GM12878 (cell line): ENCODE measurements at regions not wholly inside any gene's neighbourhood (a gene's known extent, or its start where the extent isn't known, plus 50 kb on each side); places are given as distances from the start of the nearest gene placed in this dataset.

Experiments
- ATAC-seq: fragments of 200-7000 bp; cut with Tn5 transposase; 3 replicates; pipeline ENCODE4 v1.9.1; 2020; ENCODE audit warnings: mild to moderate bottlenecking, moderate library complexity
- BruUV-seq: library from RNA; stranded (reverse); fragments of 400-500 nt; replicated peaks from 2 replicates; lab custom pipeline; 2021; lab: Mats Ljungman, UMichigan
- CTCF ChIA-PET: fragments of 300-600 bp; sonication (Branson Sonifier 250); formaldehyde crosslinking; extraction: SDS; loops from one replicate; lab custom pipeline; 2021; ENCODE audit warnings: inconsistent platforms; lab: Yijun Ruan, JAX
- POLR2A ChIA-PET: fragments of 350-600 bp; formaldehyde crosslinking; extraction: SDS; loops from one replicate; lab custom pipeline; 2021; ENCODE audit warnings: inconsistent platforms; lab: Charles Lee
- RAD21 ChIA-PET: fragments of 300-600 bp; sonication (Branson Sonifier 250); formaldehyde crosslinking; loops from one replicate; lab custom pipeline; 2023; ENCODE audit warnings: antibody characterized with exemption; ENCODE audit not compliant: unreplicated experiment; lab: Charles Lee
- SMC1A ChIA-PET: fragments of 300-600 bp; sonication (Branson Sonifier 250); formaldehyde crosslinking; loops from one replicate; lab custom pipeline; 2023; ENCODE audit not compliant: unreplicated experiment, uncharacterized antibody; lab: Charles Lee
- DNase-seq: peaks from one replicate; pipeline ENCODE4 v3.0.0-alpha.2; 2011; ENCODE audit warnings: low read depth, low spot score
- FAIRE-seq: peaks from 3 replicates; lab custom pipeline; 2011; peaks lifted over from hg19 to GRCh38; lab: Jason Lieb, UNC
- H2AFZ ChIP-seq: 2 replicates; pipeline ENCODE4 v1.6.0; 2011; ENCODE audit warnings: low read depth, low read length, control low read depth; ENCODE audit not compliant: control insufficient read depth
- H3K27ac ChIP-seq: 2 replicates; pipeline ENCODE4 v1.5.1; 2011; ENCODE audit warnings: control low read depth; ENCODE audit not compliant: control insufficient read depth, insufficient read depth
- H3K27me3 ChIP-seq, 2 experiments: replicated peaks in 1 of 2; 2 replicates each; pipeline versions ENCODE4 v1.6.0 to v1.6.1; 2011; ENCODE audit warnings: low read length in 1 of 2; ENCODE audit not compliant: control insufficient read depth in 2 of 2, insufficient read depth in 2 of 2
- H3K36me3 ChIP-seq, 2 experiments: 2 replicates each; pipeline ENCODE4 v1.5.1; 2011; ENCODE audit warnings: low read length in 1 of 2; ENCODE audit not compliant: control insufficient read depth in 2 of 2, insufficient read depth in 2 of 2
- H3K4me1 ChIP-seq: 2 replicates; pipeline ENCODE4 v1.6.1; 2011; ENCODE audit warnings: mild to moderate bottlenecking, low read length, moderate library complexity, mixed read lengths; ENCODE audit not compliant: control insufficient read depth, insufficient read depth
- H3K4me2 ChIP-seq: 2 replicates; pipeline ENCODE4 v1.6.0; 2011; ENCODE audit warnings: control low read depth; ENCODE audit not compliant: control insufficient read depth, insufficient read depth
- H3K4me3 ChIP-seq: fragments of 200-600 bp; sonication (generic); 2 replicates; pipeline ENCODE4 v1.5.1; 2016
- H3K79me2 ChIP-seq: 2 replicates; pipeline ENCODE4 v1.6.0; 2011; ENCODE audit warnings: low read length; ENCODE audit not compliant: control insufficient read depth, insufficient read depth
- H3K9ac ChIP-seq: 2 replicates; pipeline ENCODE4 v1.8.0; 2011; ENCODE audit warnings: low read length, control low read depth, mixed read lengths; ENCODE audit not compliant: control insufficient read depth, insufficient read depth
- H3K9me3 ChIP-seq: replicated peaks from 3 replicates; pipeline ENCODE4 v1.5.1; 2011; ENCODE audit warnings: mild to moderate bottlenecking, low read length; ENCODE audit not compliant: control insufficient read depth, insufficient read depth
- H4K20me1 ChIP-seq: 2 replicates; pipeline ENCODE4 v1.6.0; 2011; ENCODE audit not compliant: control insufficient read depth, insufficient read depth
- CBX3 ChIP-seq: fragments of 200-600 bp; sonication (generic); IDR thresholded peaks from 2 replicates; pipeline ENCODE4 v1.6.1; 2016; ENCODE audit warnings: low read depth, borderline replicate concordance
- FOS ChIP-seq: IDR thresholded peaks from 3 replicates; pipeline ENCODE4 v1.6.1; 2011; ENCODE audit warnings: borderline replicate concordance; ENCODE audit not compliant: insufficient read length; ENCODE audit errors: extremely low read depth
- GATAD2B ChIP-seq: fragments of 450-650 bp; conservative IDR thresholded peaks from 2 replicates; pipeline ENCODE4 v1.6.1; 2017; ENCODE audit warnings: low read depth, mild to moderate bottlenecking, moderate library complexity
- HDAC6 ChIP-seq: fragments of 200-600 bp; sonication (generic); IDR thresholded peaks from one replicate; pipeline ENCODE4 v1.8.0; 2017; ENCODE audit warnings: antibody characterized with exemption; ENCODE audit not compliant: unreplicated experiment
- KDM1A ChIP-seq: fragments of 200-600 bp; sonication (generic); IDR thresholded peaks from 2 replicates; pipeline ENCODE4 v1.6.1; 2016; ENCODE audit warnings: borderline replicate concordance
- PML ChIP-seq: IDR thresholded peaks from 2 replicates; pipeline ENCODE4 v1.6.1; 2012; ENCODE audit warnings: low read length, inconsistent platforms
- POLR2A ChIP-seq: IDR thresholded peaks from 2 replicates; pipeline ENCODE4 v1.6.1; 2011; ENCODE audit warnings: low read depth, mild to moderate bottlenecking, low read length
- RCOR1 ChIP-seq: conservative IDR thresholded peaks from 2 replicates; pipeline ENCODE4 v1.6.1; 2012; ENCODE audit warnings: low read depth, low read length, improper control_type of control experiment
- SP1 ChIP-seq: IDR thresholded peaks from one replicate; pipeline ENCODE4 v1.6.1; 2011; ENCODE audit warnings: low read depth, low read length
- STAT3 ChIP-seq: IDR thresholded peaks from 2 replicates; pipeline ENCODE4 v1.6.1; 2011; ENCODE audit warnings: low read depth, low read length, improper control_type of control experiment
- TARDBP ChIP-seq: IDR thresholded peaks from 2 replicates; pipeline ENCODE4 v1.6.1; 2016; ENCODE audit warnings: borderline replicate concordance
- TBL1XR1 ChIP-seq: IDR thresholded peaks from 2 replicates; pipeline ENCODE4 v1.6.1; 2012; ENCODE audit warnings: low read depth, low read length, improper control_type of control experiment
- TCF7 ChIP-seq: IDR thresholded peaks from 2 replicates; pipeline ENCODE4 v1.6.1; 2014; ENCODE audit warnings: antibody characterized with exemption, borderline replicate concordance
- YBX1 ChIP-seq: fragments of 450-650 bp; IDR thresholded peaks from 2 replicates; pipeline ENCODE4 v1.6.1; 2016; ENCODE audit warnings: antibody characterized with exemption
- ZBED1 ChIP-seq: IDR thresholded peaks from 2 replicates; pipeline ENCODE4 v1.6.1; 2016; ENCODE audit warnings: borderline replicate concordance
- ZNF24 ChIP-seq: fragments of 450-650 bp; IDR thresholded peaks from 2 replicates; pipeline ENCODE4 v1.6.1; 2017; ENCODE audit warnings: antibody characterized with exemption, mild to moderate bottlenecking
- WGBS: methylation state at CpG from one replicate; pipeline ENCODE4 v1.1.6; 2016; ENCODE audit warnings: low lambda C conversion rate; ENCODE audit not compliant: insufficient replicate concordance, insufficient coverage; ENCODE audit errors: missing lambda C conversion rate; 5-methylcytosine and 5-hydroxymethylcytosine counted together
- in situ Hi-C: fragments of 300-500 bp; cut with MboI; formaldehyde crosslinking; loops from 9 replicates; pipeline ENCODE4 v1.14.3; 2018; ENCODE audit warnings: mixed read lengths
- intact Hi-C: fragments of 100-400 bp; cut with micrococcal nuclease; formaldehyde crosslinking; loops from one replicate; pipeline ENCODE4 v1.14.2; 2022; ENCODE audit not compliant: unreplicated experiment

DNA sequence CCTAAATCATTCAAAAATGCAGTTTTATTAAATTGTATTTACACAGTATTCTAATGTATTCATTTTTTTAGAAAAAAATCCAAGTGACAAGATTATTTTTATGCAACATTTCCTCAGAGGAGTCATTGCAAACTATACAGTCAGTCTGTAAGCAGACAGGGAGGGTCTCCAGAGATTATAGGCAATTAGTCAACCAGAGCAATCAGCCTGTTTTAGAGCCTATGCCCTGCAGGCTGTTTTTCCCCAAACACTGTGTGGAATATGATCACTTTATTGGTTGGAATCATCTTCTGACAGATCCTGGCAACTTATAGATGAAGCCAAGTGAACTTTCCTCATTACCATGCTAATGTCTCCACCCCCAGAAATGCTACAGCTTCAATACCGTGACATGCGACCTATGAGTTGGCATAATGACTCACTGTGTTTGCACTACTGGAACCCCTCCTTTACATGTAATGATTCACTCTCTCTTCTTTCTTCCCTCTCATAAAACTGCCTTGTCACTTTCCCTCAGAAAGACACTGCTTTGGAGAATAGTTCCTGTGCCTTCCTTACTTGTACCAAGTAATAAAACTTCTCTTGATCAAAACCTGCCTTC, 577.7 kb upstream of the FTMT start:
- BruUV-seq = no TSS peak
- Histone ChIP-seq H3K27me3 (no peaks in the 10 kb centered on the region), H3K79me2 (no peaks in the 10 kb centered on the region), H2AFZ (no peak overlapping the region), H3K9me3 (no peaks in the 10 kb centered on the region), H3K4me2 (no peak overlapping the region), H3K9ac (no peak overlapping the region), H3K27ac (no peak overlapping the region), H3K4me3 (no peak overlapping the region), H4K20me1 (no peaks in the 10 kb centered on the region), H3K36me3 (no peaks in the 10 kb centered on the region), H3K4me1 (no peaks in the 10 kb centered on the region)
- FAIRE-seq (no peak), DNase-seq (no peak), ATAC-seq (no peak)
- intact Hi-C loops (no loop called here), in situ Hi-C loops (no loop called here)
- CTCF ChIA-PET = no interaction called here
- POLR2A ChIA-PET = no interaction called here
- TF ChIP-seq HDAC6 = no peak
- WGBS = 22% methylated on average over 2 of the region's 2 CpGs
- SMC1A ChIA-PET = no interaction called here
- RAD21 ChIA-PET = no interaction called here

DNA sequence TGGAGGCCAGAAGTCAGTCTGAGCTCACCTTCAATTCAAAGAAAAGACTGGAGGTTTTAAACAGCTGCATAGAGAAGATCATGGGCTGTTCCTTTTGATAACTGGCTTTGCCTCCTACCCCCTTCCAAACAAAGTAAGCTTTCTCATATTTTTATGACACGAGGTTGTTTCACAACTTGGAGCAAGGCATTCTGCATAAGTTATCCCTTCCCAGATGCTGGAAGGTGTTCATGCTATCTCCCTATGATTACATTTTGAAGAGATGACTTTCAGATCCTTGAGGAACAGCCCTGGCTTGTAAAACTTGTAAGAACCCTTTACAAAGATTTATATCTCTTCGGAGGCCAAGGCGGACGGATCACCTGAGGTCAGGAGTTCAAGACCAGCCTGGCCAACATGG, 571.9 kb upstream of the FTMT start:
- H2AFZ ChIP-seq = no peak overlapping the region
- H3K36me3 ChIP-seq = no peaks in the 10 kb centered on the region
- ChIA-PET RAD21 (no interaction called here), CTCF (no interaction called here), SMC1A (no interaction called here), POLR2A (no interaction called here)
- H4K20me1 ChIP-seq = no peaks in the 10 kb centered on the region
- 53% methylated on average over 4 of the region's 4 CpGs for WGBS
- TF ChIP-seq ZBED1 (no peak), SP1 (no peak), TARDBP (no peak), GATAD2B (no peak), KDM1A (no peak), PML (no peak), POLR2A (no peak), STAT3 (no peak), TBL1XR1 (no peak), YBX1 (no peak), TCF7 (no peak), CBX3 (no peak), ZNF24 (no peak), FOS (no peak), RCOR1 (no peak)
- no peak overlapping the region for H3K27ac ChIP-seq
- H3K9ac ChIP-seq = no peak overlapping the region
- no peaks in the 10 kb centered on the region for H3K4me1 ChIP-seq
- ATAC-seq (no peak), FAIRE-seq (no peak), DNase-seq (no peak)
- intact Hi-C loops (no loop called here), in situ Hi-C loops (no loop called here)
- H3K9me3 ChIP-seq = no peaks in the 10 kb centered on the region
- H3K4me2 ChIP-seq = no peak overlapping the region
- no peaks in the 10 kb centered on the region for H3K79me2 ChIP-seq
- no TSS peak for BruUV-seq
- no peak overlapping the region for H3K4me3 ChIP-seq
- H3K27me3 ChIP-seq = no peaks in the 10 kb centered on the region
